Keratinocyte (primary cell): ENCODE measurements at regions not wholly inside any gene's neighbourhood (a gene's known extent, or its start where the extent isn't known, plus 50 kb on each side); places are given as distances from the start of the nearest gene placed in this dataset.

Experiments used
- DNase-seq: peaks from one replicate; pipeline ENCODE4 v3.0.0-alpha.2; 2011; ENCODE audit warnings: low read depth, missing footprints, low spot score
- FAIRE-seq: peaks from 2 replicates; lab custom pipeline; 2011; peaks lifted over from hg19 to GRCh38; lab: Jason Lieb, UNC
- H2AFZ ChIP-seq: 2 replicates; pipeline ENCODE4 v1.6.0; 2012; ENCODE audit warnings: low read length, control low read depth, inconsistent platforms; ENCODE audit not compliant: control insufficient read depth
- H3K27ac ChIP-seq: 2 replicates; pipeline ENCODE4 v1.5.1; 2011; ENCODE audit warnings: low read length; ENCODE audit not compliant: control insufficient read depth, insufficient read depth
- H3K27me3 ChIP-seq: 3 replicates; pipeline ENCODE4 v1.6.0; 2011; ENCODE audit warnings: low read length; ENCODE audit not compliant: control insufficient read depth, insufficient read depth; ENCODE audit errors: extremely low read depth
- H3K36me3 ChIP-seq, 2 experiments: 2 replicates in 1 of 2; 3 replicates in 1 of 2; pipeline ENCODE4 v1.5.1; 2011; ENCODE audit warnings: low read length in 2 of 2, mild to moderate bottlenecking in 1 of 2; ENCODE audit not compliant: control insufficient read depth in 2 of 2, insufficient read depth in 2 of 2; ENCODE audit errors: extremely low read depth in 1 of 2
- H3K4me1 ChIP-seq: 3 replicates; pipeline ENCODE4 v1.5.1; 2011; ENCODE audit warnings: low read length; ENCODE audit not compliant: control insufficient read depth, insufficient read depth; ENCODE audit errors: extremely low read depth
- H3K4me2 ChIP-seq: 3 replicates; pipeline ENCODE4 v1.6.0; 2011; ENCODE audit warnings: low read depth, low read length; ENCODE audit not compliant: control insufficient read depth, insufficient read depth; ENCODE audit errors: extremely low read depth
- H3K4me3 ChIP-seq, 3 experiments: fragments of 200-600 bp in 1 of 3; sonication (generic) in 1 of 3; 2 replicates in 2 of 3; 3 replicates in 1 of 3; pipeline ENCODE4 v1.5.1; 2011 to 2016; ENCODE audit warnings: low read length in 3 of 3, mild to moderate bottlenecking in 3 of 3, control low read depth in 2 of 3, inconsistent platforms in 1 of 3, low read depth in 1 of 3, mixed read lengths in 1 of 3, mixed run types in 1 of 3, moderate library complexity in 1 of 3; ENCODE audit not compliant: control insufficient read depth in 2 of 3, insufficient read depth in 2 of 3; ENCODE audit errors: extremely low read depth in 1 of 3
- H3K79me2 ChIP-seq: 2 replicates; pipeline ENCODE4 v1.6.0; 2012; ENCODE audit warnings: low read length; ENCODE audit not compliant: control insufficient read depth, insufficient read depth
- H3K9ac ChIP-seq: 3 replicates; pipeline ENCODE4 v1.6.0; 2011; ENCODE audit warnings: low read length; ENCODE audit not compliant: control insufficient read depth, insufficient read depth; ENCODE audit errors: extremely low read depth
- H3K9me1 ChIP-seq: 3 replicates; pipeline ENCODE4 v1.6.0; 2011; ENCODE audit warnings: low read length; ENCODE audit not compliant: control insufficient read depth, insufficient read depth; ENCODE audit errors: extremely low read depth
- H3K9me3 ChIP-seq: 2 replicates; pipeline ENCODE4 v1.5.1; 2012; ENCODE audit warnings: low read depth, low read length; ENCODE audit not compliant: control insufficient read depth
- H4K20me1 ChIP-seq: 3 replicates; pipeline ENCODE4 v1.6.0; 2011; ENCODE audit warnings: low read length; ENCODE audit not compliant: control insufficient read depth, insufficient read depth; ENCODE audit errors: extremely low read depth
- EZH2 ChIP-seq: IDR thresholded peaks from one replicate; pipeline ENCODE4 v1.6.1; 2012; ENCODE audit warnings: inconsistent platforms, mild to moderate bottlenecking, low read length, moderate library complexity
- dilution Hi-C: fragments of 300-500 bp; cut with MboI; formaldehyde crosslinking; loops from one replicate; pipeline ENCODE4 v1.7.0; 2020; ENCODE audit warnings: low sequenced_read_pairs; ENCODE audit not compliant: extremely low pct_ligation_motif_present
- TF ChIP-seq, protein P1 (sequence below), 3 experiments: IDR thresholded peaks in 1 of 3; conservative IDR thresholded peaks in 1 of 3; optimal IDR thresholded peaks in 1 of 3; 2 replicates in 2 of 3; 3 replicates in 1 of 3; pipeline versions ENCODE3 to v1.5.1; 2011; ENCODE audit warnings: low read length in 3 of 3, mild to moderate bottlenecking in 3 of 3, moderate library complexity in 2 of 3, control low read depth in 1 of 3, inconsistent platforms in 1 of 3; ENCODE audit not compliant: insufficient read depth in 2 of 3; ENCODE audit errors: extremely low read depth in 1 of 3

GRCh38 chr6:147869201-147869600, 360.7 kb downstream of the SAMD5 start:
- dilution Hi-C loops: no loop called here
- Histone ChIP-seq H4K20me1 (no peaks in the 10 kb centered on the region), H3K27me3 (no peaks in the 10 kb centered on the region), H3K9me1 (no peaks in the 10 kb centered on the region), H2AFZ (no peak overlapping the region), H3K4me3 (no peak overlapping the region), H3K9me3 (no peaks in the 10 kb centered on the region), H3K9ac (no peak overlapping the region), H3K4me1 (no peaks in the 10 kb centered on the region), H3K27ac (no peak overlapping the region), H3K79me2 (no peaks in the 10 kb centered on the region), H3K4me2 (no peak overlapping the region), H3K36me3 (no peaks in the 10 kb centered on the region)
- DNase-seq (no peak), FAIRE-seq (no peak)
- TF ChIP-seq, protein P1, sequence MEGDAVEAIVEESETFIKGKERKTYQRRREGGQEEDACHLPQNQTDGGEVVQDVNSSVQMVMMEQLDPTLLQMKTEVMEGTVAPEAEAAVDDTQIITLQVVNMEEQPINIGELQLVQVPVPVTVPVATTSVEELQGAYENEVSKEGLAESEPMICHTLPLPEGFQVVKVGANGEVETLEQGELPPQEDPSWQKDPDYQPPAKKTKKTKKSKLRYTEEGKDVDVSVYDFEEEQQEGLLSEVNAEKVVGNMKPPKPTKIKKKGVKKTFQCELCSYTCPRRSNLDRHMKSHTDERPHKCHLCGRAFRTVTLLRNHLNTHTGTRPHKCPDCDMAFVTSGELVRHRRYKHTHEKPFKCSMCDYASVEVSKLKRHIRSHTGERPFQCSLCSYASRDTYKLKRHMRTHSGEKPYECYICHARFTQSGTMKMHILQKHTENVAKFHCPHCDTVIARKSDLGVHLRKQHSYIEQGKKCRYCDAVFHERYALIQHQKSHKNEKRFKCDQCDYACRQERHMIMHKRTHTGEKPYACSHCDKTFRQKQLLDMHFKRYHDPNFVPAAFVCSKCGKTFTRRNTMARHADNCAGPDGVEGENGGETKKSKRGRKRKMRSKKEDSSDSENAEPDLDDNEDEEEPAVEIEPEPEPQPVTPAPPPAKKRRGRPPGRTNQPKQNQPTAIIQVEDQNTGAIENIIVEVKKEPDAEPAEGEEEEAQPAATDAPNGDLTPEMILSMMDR (optimal IDR thresholded peaks at IDR 0.05 in 1 of 3, IDR thresholded peaks at IDR 0.05 in 1 of 3, conservative IDR thresholded peaks at IDR 0.05 in 1 of 3; ENCODE audit: extremely low read depth in 1 of 3, insufficient read depth in 2 of 3, low read length in 3 of 3): no peak
- TF ChIP-seq EZH2: no peak

GRCh38 chr6:147869869-147870268, 361.4 kb downstream of the SAMD5 start:
- no peaks in the 10 kb centered on the region for H3K4me1 ChIP-seq
- H3K4me3 ChIP-seq: no peak overlapping the region
- H3K27me3 ChIP-seq: no peaks in the 10 kb centered on the region
- no peaks in the 10 kb centered on the region for H3K9me3 ChIP-seq
- H3K4me2 ChIP-seq: no peak overlapping the region
- TF ChIP-seq, protein P1 (optimal IDR thresholded peaks at IDR 0.05 in 1 of 3, IDR thresholded peaks at IDR 0.05 in 1 of 3, conservative IDR thresholded peaks at IDR 0.05 in 1 of 3; ENCODE audit: extremely low read depth in 1 of 3, insufficient read depth in 2 of 3, low read length in 3 of 3): no peak
- TF ChIP-seq EZH2: no peak
- no peaks in the 10 kb centered on the region for H4K20me1 ChIP-seq
- H2AFZ ChIP-seq: no peak overlapping the region
- H3K27ac ChIP-seq: no peak overlapping the region
- no peaks in the 10 kb centered on the region for H3K9me1 ChIP-seq
- H3K36me3 ChIP-seq: no peaks in the 10 kb centered on the region
- H3K9ac ChIP-seq: no peak overlapping the region
- no peak for DNase-seq
- dilution Hi-C loops: no loop called here
- FAIRE-seq: no peak
- H3K79me2 ChIP-seq: no peaks in the 10 kb centered on the region
